Activated B cell treated with CpG ODN at 0.5 μM for 24 hours (primary cell): ENCODE measurements at regions not wholly inside any gene's neighbourhood (a gene's known extent, or its start where the extent isn't known, plus 50 kb on each side); places are given as distances from the start of the nearest gene placed in this dataset.

ENCODE experiments used
- ATAC-seq: fragments of 200-7000 bp; cut with Tn5 transposase; one replicate; pipeline ENCODE4 v1.10.0; 2021; ENCODE audit warnings: low read depth, mild to moderate bottlenecking, moderate library complexity
- CTCF ChIA-PET: fragments of 350-600 bp; sonication (Branson Sonifier 250); formaldehyde crosslinking; loops from one replicate; lab custom pipeline; 2021; ENCODE audit warnings: antibody characterized with exemption; lab: Charles Lee
- POLR2A ChIA-PET: fragments of 350-600 bp; sonication (Branson Sonifier 250); formaldehyde crosslinking; loops from one replicate; lab custom pipeline; 2021; ENCODE audit warnings: antibody characterized with exemption; lab: Charles Lee
- DNase-seq: peaks from one replicate; pipeline ENCODE4 v3.0.0; 2022
- H3K27ac Mint-ChIP-seq: one replicate; pipeline ENCODE4 v1.8.0; 2020; ENCODE audit warnings: mixed read lengths
- H3K27me3 Mint-ChIP-seq: one replicate; pipeline ENCODE4 v1.8.0; 2021; ENCODE audit warnings: mixed read lengths
- H3K36me3 Mint-ChIP-seq: one replicate; pipeline ENCODE4 v1.8.0; 2021; ENCODE audit warnings: low read depth, mixed read lengths
- H3K4me1 Mint-ChIP-seq: one replicate; pipeline ENCODE4 v1.8.0; 2021; ENCODE audit warnings: mixed read lengths
- H3K4me3 Mint-ChIP-seq: one replicate; pipeline ENCODE4 v1.8.0; 2020; ENCODE audit warnings: mild to moderate bottlenecking, mixed read lengths
- H3K9me3 Mint-ChIP-seq: one replicate; pipeline ENCODE4 v1.8.0; 2020; ENCODE audit warnings: mixed read lengths
- CTCF ChIP-seq: fragments of 200-600 bp; IDR thresholded peaks from one replicate; pipeline ENCODE4 v1.8.0; 2022; ENCODE audit warnings: antibody characterized with exemption, mild to moderate bottlenecking
- intact Hi-C: fragments of 100-400 bp; cut with micrococcal nuclease; formaldehyde crosslinking; loops from one replicate; pipeline ENCODE4 v1.15.1; 2024

GRCh38 chr4:64174247-64174882, 234.9 kb downstream of the TECRL start:
- intact Hi-C loops = no loop called here
- POLR2A ChIA-PET = no interaction called here
- DNase-seq (no peak), ATAC-seq (no peak)
- no peak overlapping the region for H3K4me3 Mint-ChIP-seq
- TF ChIP-seq CTCF = no peak
- no peak overlapping the region for H3K27ac Mint-ChIP-seq
- H3K27me3 Mint-ChIP-seq = no peaks in the 10 kb centered on the region
- H3K9me3 Mint-ChIP-seq = peaks cover 1% of the 10 kb centered on the region
- H3K36me3 Mint-ChIP-seq = no peaks in the 10 kb centered on the region
- CTCF ChIA-PET = no interaction called here
- no peaks in the 10 kb centered on the region for H3K4me1 Mint-ChIP-seq

- no peak for TF ChIP-seq CTCF
- Mint-ChIP-seq H3K9me3 (peaks cover 1% of the 10 kb centered on the region), H3K36me3 (no peaks in the 10 kb centered on the region), H3K27ac (no peak overlapping the region), H3K4me3 (no peak overlapping the region), H3K27me3 (no peaks in the 10 kb centered on the region), H3K4me1 (no peaks in the 10 kb centered on the region)
- ATAC-seq (no peak), DNase-seq (no peak)
- POLR2A ChIA-PET = no interaction called here
- intact Hi-C loops = no loop called here
- CTCF ChIA-PET = no interaction called here
These were observed 242.9 kb downstream of the TECRL start for GRCh38 chr4:64166365-64166764.

GRCh38 chr4:64158648-64159326, 250.5 kb downstream of the TECRL start:
- Mint-ChIP-seq H3K4me3 (no peak overlapping the region), H3K27ac (no peak overlapping the region), H3K4me1 (no peaks in the 10 kb centered on the region), H3K36me3 (no peaks in the 10 kb centered on the region), H3K27me3 (no peaks in the 10 kb centered on the region), H3K9me3 (no peaks in the 10 kb centered on the region)
- no peak for TF ChIP-seq CTCF
- CTCF ChIA-PET = interaction anchor here (1.4 kb wide), 1 partner anchor 381 kb away, joined by 3 read pairs; no protein-coding TSS in a partner anchor
- DNase-seq (no peak), ATAC-seq (no peak)
- POLR2A ChIA-PET = no interaction called here
- intact Hi-C loops = no loop called here

GRCh38 chr4:64157397-64157796, 251.9 kb downstream of the TECRL start:
- CTCF ChIA-PET = interaction anchor here (1.8 kb wide), 1 partner anchor 382 kb away, joined by 5 read pairs; no protein-coding TSS in a partner anchor

More at GRCh38 chr4:64157397-64157796, 251.9 kb downstream of the TECRL start:
- no peaks in the 10 kb centered on the region for H3K4me1 Mint-ChIP-seq
- no peak for TF ChIP-seq CTCF
- H3K27me3 Mint-ChIP-seq = no peaks in the 10 kb centered on the region
- H3K4me3 Mint-ChIP-seq = no peak overlapping the region
- ATAC-seq (no peak), DNase-seq (no peak)
- POLR2A ChIA-PET = no interaction called here
- no peaks in the 10 kb centered on the region for H3K9me3 Mint-ChIP-seq
- no peaks in the 10 kb centered on the region for H3K36me3 Mint-ChIP-seq
- intact Hi-C loops = no loop called here
- H3K27ac Mint-ChIP-seq = no peak overlapping the region
